Amygdala (tissue), 56 donors: ENCODE measurements at regions not wholly inside any gene's neighbourhood (a gene's known extent, or its start where the extent isn't known, plus 50 kb on each side); places are given as distances from the start of the nearest gene placed in this dataset.
"Not testable (repeated sequence)": the region's sequence is repeated elsewhere in the genome, so short reads cannot be mapped to it uniquely, and the experiment has no call there.

ENCODE experiments used
- DNase-seq, 56 donors: peaks; one replicate each; lab custom pipeline; 2025; lab: John Stamatoyannopoulos, UW

- not testable (repeated sequence) for DNase-seq
Observed at GRCh38 chrX:134045372-134045771, 60.0 kb upstream of the GPC3 start.

GRCh38 chrX:134067107-134067506 lies 81.7 kb upstream of the GPC3 start:
- DNase-seq, result not testable (repeated sequence)

- not testable (repeated sequence) for DNase-seq
Observed at GRCh38 chrX:134071899-134072298, 86.5 kb upstream of the GPC3 start.

- no peak for DNase-seq
Observed at GRCh38 chrX:134073341-134073740, 87.9 kb upstream of the GPC3 start.

GRCh38 chrX:134074151-134074550 lies 88.8 kb upstream of the GPC3 start:
- no peak for DNase-seq

- DNase-seq, result no peak
Observed at GRCh38 chrX:134075894-134076718, 90.7 kb upstream of the GPC3 start.

GRCh38 chrX:134095366-134095765 lies 110.0 kb upstream of the GPC3 start:
- DNase-seq, result no peak

- no peak for DNase-seq
Observed at GRCh38 chrX:134101636-134102035, 116.2 kb upstream of the GPC3 start.

- no peak for DNase-seq
Observed at GRCh38 chrX:134115270-134115669, 121.7 kb upstream of the CCDC160 start.

- no peak for DNase-seq
Observed at GRCh38 chrX:134137341-134137740, 99.6 kb upstream of the CCDC160 start.

GRCh38 chrX:134139090-134139489 lies 97.9 kb upstream of the CCDC160 start:
- no peak for DNase-seq

GRCh38 chrX:134144231-134144630 lies 92.8 kb upstream of the CCDC160 start:
- no peak for DNase-seq

- no peak for DNase-seq
Observed at GRCh38 chrX:134146493-134146892, 90.5 kb upstream of the CCDC160 start.

- peak in 5 of 56 donors; percentile 0 to 29 (median 2) for DNase-seq
Observed at GRCh38 chrX:134148172-134148692, 88.8 kb upstream of the CCDC160 start.

GRCh38 chrX:134158821-134159512 lies 78.0 kb upstream of the CCDC160 start:
- no peak for DNase-seq

- no peak for DNase-seq
Observed at GRCh38 chrX:134161162-134161561, 75.8 kb upstream of the CCDC160 start.

- no peak for DNase-seq
Observed at GRCh38 chrX:134162032-134162431, 75.0 kb upstream of the CCDC160 start.

GRCh38 chrX:134163836-134164235 lies 73.1 kb upstream of the CCDC160 start:
- no peak for DNase-seq

GRCh38 chrX:134167591-134168203 lies 69.3 kb upstream of the CCDC160 start:
- DNase-seq, result no peak

- peak in 32 of 56 donors; percentile 0 to 44 (median 10) for DNase-seq
Observed at GRCh38 chrX:134171661-134172587, 65.1 kb upstream of the CCDC160 start.
